Gastrocnemius medialis (tissue), 4 donors: ENCODE measurements at regions not wholly inside any gene's neighbourhood (a gene's known extent, or its start where the extent isn't known, plus 50 kb on each side); places are given as distances from the start of the nearest gene placed in this dataset.

Experiments used
- ATAC-seq, 2 donors: fragments of 150-250 bp; one replicate each; pipeline ENCODE4 v1.9.1; 2016
- DNase-seq, 2 donors: peaks; one replicate each; pipeline ENCODE4 v3.0.0-alpha.2; 2019
- H3K27ac ChIP-seq, 4 donors: fragments of 200-600 bp; sonication (generic); 1 replicate in 1 of 4; 2 replicates in 3 of 4; pipeline ENCODE4 v1.5.1; 2016 to 2018; ENCODE audit warnings: mild to moderate bottlenecking in 2 of 4, moderate library complexity in 1 of 4
- H3K27me3 ChIP-seq, 3 donors: fragments of 200-600 bp; sonication (generic) in 2 of 3; 1 replicate in 1 of 3; 2 replicates in 2 of 3; pipeline versions ENCODE4 v1.5.1 to v1.6.0; 2016 to 2019; ENCODE audit warnings: mild to moderate bottlenecking in 1 of 3, moderate library complexity in 1 of 3
- H3K36me3 ChIP-seq, 2 donors: fragments of 200-600 bp; sonication (generic) in 1 of 2; one replicate each; pipeline ENCODE4 v1.5.1; 2017 to 2018
- H3K4me1 ChIP-seq, 2 donors: fragments of 200-600 bp; sonication (generic) in 1 of 2; one replicate each; pipeline ENCODE4 v1.5.1; 2016 to 2017; ENCODE audit warnings: mild to moderate bottlenecking in 2 of 2
- H3K4me3 ChIP-seq, 4 donors: fragments of 200-600 bp; sonication (generic) in 3 of 4; 1 replicate in 1 of 4; 2 replicates in 3 of 4; pipeline ENCODE4 v1.5.1; 2016 to 2019; ENCODE audit warnings: mild to moderate bottlenecking in 2 of 4
- H3K9me3 ChIP-seq, 3 donors: fragments of 200-600 bp; sonication (generic) in 2 of 3; 1 replicate in 1 of 3; 2 replicates in 2 of 3; pipeline ENCODE4 v1.5.1; 2016 to 2019
- POLR2A ChIP-seq, 2 donors: fragments of 450-650 bp; IDR thresholded peaks; one replicate each; pipeline ENCODE4 v1.6.1; 2017; ENCODE audit warnings: antibody characterized with exemption in 2 of 2, mild to moderate bottlenecking in 2 of 2, moderate library complexity in 2 of 2
- in situ Hi-C, 4 donors: fragments of 200-750 bp; cut with MboI; loops; one replicate each; pipeline versions ENCODE4 v1.15.0 to v1.8.0; 2017; ENCODE audit warnings: low sequenced_read_pairs in 4 of 4
- intact Hi-C: fragments of 100-400 bp; cut with DNase I; formaldehyde crosslinking; loops from one replicate; pipeline ENCODE4 v1.15.1; 2023; ENCODE audit warnings: low total_unique reads
- TF ChIP-seq, protein P1 (sequence below), 5 experiments: fragments of 450-650 bp in 3 of 5; fragments of 200-600 bp in 2 of 5; sonication (generic) in 2 of 5; IDR thresholded peaks in 4 of 5; conservative IDR thresholded peaks in 1 of 5; 1 replicate in 4 of 5; 2 replicates in 1 of 5; pipeline ENCODE4 v1.5.1; 2016 to 2019; ENCODE audit warnings: antibody characterized with exemption in 5 of 5, mild to moderate bottlenecking in 3 of 5, moderate library complexity in 3 of 5

DNA sequence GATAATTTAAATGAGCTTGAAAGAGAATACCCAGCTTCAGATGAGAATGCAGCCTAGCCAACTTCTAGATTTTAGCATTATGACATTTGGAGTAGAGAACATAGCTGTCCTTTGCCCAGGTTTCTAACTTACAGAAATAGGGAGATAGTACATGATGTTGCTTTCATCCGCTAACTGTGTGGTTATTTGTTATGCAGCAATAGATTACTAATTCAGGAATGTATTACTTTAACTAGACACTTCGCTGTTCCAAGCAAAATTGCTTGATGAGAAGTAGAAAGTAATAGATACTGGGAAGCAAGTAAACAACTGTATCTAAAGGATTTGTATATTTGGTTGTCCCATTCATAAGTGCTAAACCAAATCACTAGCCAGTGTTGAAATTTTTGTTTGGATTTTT, 790.9 kb upstream of the PRR20A start:
- Histone ChIP-seq H3K36me3 (no peaks in the 10 kb centered on the region), H3K27ac (no peak overlapping the region), H3K4me3 (no peak overlapping the region), H3K9me3 (no peaks in the 10 kb centered on the region), H3K27me3 (no peaks in the 10 kb centered on the region), H3K4me1 (no peaks in the 10 kb centered on the region)
- no peak for TF ChIP-seq POLR2A (IDR thresholded peaks at IDR 0.05)
- TF ChIP-seq, protein P1, sequence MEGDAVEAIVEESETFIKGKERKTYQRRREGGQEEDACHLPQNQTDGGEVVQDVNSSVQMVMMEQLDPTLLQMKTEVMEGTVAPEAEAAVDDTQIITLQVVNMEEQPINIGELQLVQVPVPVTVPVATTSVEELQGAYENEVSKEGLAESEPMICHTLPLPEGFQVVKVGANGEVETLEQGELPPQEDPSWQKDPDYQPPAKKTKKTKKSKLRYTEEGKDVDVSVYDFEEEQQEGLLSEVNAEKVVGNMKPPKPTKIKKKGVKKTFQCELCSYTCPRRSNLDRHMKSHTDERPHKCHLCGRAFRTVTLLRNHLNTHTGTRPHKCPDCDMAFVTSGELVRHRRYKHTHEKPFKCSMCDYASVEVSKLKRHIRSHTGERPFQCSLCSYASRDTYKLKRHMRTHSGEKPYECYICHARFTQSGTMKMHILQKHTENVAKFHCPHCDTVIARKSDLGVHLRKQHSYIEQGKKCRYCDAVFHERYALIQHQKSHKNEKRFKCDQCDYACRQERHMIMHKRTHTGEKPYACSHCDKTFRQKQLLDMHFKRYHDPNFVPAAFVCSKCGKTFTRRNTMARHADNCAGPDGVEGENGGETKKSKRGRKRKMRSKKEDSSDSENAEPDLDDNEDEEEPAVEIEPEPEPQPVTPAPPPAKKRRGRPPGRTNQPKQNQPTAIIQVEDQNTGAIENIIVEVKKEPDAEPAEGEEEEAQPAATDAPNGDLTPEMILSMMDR (IDR thresholded peaks at IDR 0.05 in 4 of 5, conservative IDR thresholded peaks at IDR 0.05 in 1 of 5) = no peak
- ATAC-seq (no peak), DNase-seq (no peak)
- intact Hi-C loops (no loop called here), in situ Hi-C loops (no loop called here)

DNA sequence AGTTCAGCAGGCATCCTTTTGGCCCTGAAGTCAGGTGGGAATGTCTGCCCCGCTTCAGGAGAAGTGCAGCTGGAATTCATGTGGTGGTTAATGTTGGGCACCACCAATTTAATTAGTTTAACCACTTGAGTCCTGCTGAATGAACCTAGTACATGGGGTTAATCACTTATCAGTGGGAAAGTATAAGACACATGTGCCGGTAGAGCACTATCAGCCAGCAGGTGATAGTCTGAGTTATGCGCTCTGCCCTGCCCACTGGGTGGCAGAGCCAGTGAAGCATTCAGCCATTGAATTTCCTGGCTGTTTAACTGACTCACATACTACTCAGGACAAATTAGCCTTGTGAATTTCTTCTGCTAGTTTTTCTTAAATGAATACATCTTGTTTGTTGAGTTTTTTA, 789.7 kb upstream of the PRR20A start:
- in situ Hi-C loops (no loop called here), intact Hi-C loops (no loop called here)
- H3K4me3 ChIP-seq = no peak overlapping the region
- no peak overlapping the region for H3K27ac ChIP-seq
- ATAC-seq = no peak
- no peaks in the 10 kb centered on the region for H3K27me3 ChIP-seq
- no peaks in the 10 kb centered on the region for H3K4me1 ChIP-seq
- H3K9me3 ChIP-seq = no peaks in the 10 kb centered on the region
- no peaks in the 10 kb centered on the region for H3K36me3 ChIP-seq
- DNase-seq = no peak
- TF ChIP-seq, protein P1 (IDR thresholded peaks at IDR 0.05 in 4 of 5, conservative IDR thresholded peaks at IDR 0.05 in 1 of 5) = no peak
- no peak for TF ChIP-seq POLR2A (IDR thresholded peaks at IDR 0.05)

DNA sequence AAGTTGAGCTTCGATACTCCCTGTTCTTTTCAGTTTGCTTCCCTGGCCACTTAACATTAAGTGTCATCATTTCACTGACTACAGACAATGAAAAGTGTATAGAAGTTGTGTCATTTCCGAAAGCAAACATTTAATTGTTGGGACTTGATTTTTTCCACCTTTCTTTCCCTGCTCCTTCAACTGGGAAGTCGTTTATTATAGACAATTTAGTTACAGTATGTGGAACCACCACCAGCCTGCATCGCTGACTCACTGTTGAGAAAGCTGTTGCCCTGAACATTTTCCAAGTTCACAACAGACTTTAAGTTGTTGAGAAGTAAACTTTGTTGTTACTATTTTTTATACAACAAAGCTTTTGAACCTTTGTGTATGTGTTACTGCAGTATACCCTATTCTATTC, 788.4 kb upstream of the PRR20A start:
- no peak for TF ChIP-seq POLR2A (IDR thresholded peaks at IDR 0.05)
- TF ChIP-seq, protein P1 (IDR thresholded peaks at IDR 0.05 in 4 of 5, conservative IDR thresholded peaks at IDR 0.05 in 1 of 5) = no peak
- H3K36me3 ChIP-seq = no peaks in the 10 kb centered on the region
- no peaks in the 10 kb centered on the region for H3K27me3 ChIP-seq
- H3K4me3 ChIP-seq = no peak overlapping the region
- H3K27ac ChIP-seq = no peak overlapping the region
- no peaks in the 10 kb centered on the region for H3K9me3 ChIP-seq
- no peaks in the 10 kb centered on the region for H3K4me1 ChIP-seq
- in situ Hi-C loops = no loop called here
- intact Hi-C loops = no loop called here
- ATAC-seq = no peak
- no peak for DNase-seq

DNA sequence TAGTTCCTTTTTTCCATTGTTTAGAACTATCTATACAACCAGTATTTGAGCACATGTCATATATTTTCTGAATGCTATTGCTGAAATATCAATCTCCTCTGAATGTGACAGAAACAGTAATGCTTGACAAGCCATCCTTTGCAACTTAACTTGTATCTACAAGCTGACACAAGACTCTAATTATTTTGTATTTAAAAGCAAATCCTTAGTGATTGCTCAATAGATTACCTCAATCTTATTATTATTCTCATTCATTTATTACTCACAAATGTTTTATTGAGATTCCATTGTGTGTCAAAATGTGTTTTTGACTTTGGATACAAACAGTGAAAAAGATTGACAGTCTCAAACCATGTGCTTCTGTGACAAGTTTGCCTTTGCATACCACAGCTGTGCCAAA, 787.8 kb upstream of the PRR20A start:
- no peak for ATAC-seq
- Histone ChIP-seq H3K4me1 (no peaks in the 10 kb centered on the region), H3K36me3 (no peaks in the 10 kb centered on the region), H3K27me3 (no peaks in the 10 kb centered on the region), H3K4me3 (no peak overlapping the region), H3K9me3 (no peaks in the 10 kb centered on the region), H3K27ac (no peak overlapping the region)
- TF ChIP-seq, protein P1 (IDR thresholded peaks at IDR 0.05 in 4 of 5, conservative IDR thresholded peaks at IDR 0.05 in 1 of 5) = no peak
- TF ChIP-seq POLR2A (IDR thresholded peaks at IDR 0.05) = no peak
- no peak for DNase-seq
- intact Hi-C loops = no loop called here
- in situ Hi-C loops = no loop called here

DNA sequence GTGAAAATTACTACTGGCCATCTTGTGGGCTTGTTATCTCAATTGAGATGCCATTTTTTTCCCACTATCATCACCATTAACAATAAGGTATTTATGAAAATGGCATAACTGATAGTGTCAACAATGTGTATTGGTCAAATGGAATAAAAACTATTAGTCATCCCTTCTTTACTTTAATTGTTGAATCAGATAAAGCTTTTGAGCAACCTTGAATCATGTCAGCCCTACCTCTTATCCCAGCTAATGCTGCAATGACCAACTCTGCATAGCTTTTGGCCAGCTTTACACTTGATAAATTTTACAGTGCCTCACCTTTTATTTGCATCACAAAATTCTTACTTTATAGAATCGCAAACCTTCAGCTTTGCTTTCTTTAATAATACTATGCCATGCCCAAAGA, 784.0 kb upstream of the PRR20A start:
- TF ChIP-seq, protein P1 (IDR thresholded peaks at IDR 0.05 in 4 of 5, conservative IDR thresholded peaks at IDR 0.05 in 1 of 5) = no peak
- DNase-seq (no peak), ATAC-seq (no peak)
- H3K9me3 ChIP-seq = no peaks in the 10 kb centered on the region
- H3K27me3 ChIP-seq = no peaks in the 10 kb centered on the region
- H3K4me3 ChIP-seq = no peak overlapping the region
- H3K4me1 ChIP-seq = no peaks in the 10 kb centered on the region
- H3K27ac ChIP-seq = no peak overlapping the region
- no peaks in the 10 kb centered on the region for H3K36me3 ChIP-seq
- in situ Hi-C loops (no loop called here), intact Hi-C loops (no loop called here)
